ENCODE measurements at regions not wholly inside any gene's neighbourhood (a gene's known extent, or its start where the extent isn't known, plus 50 kb on each side); places are given as distances from the start of the nearest gene placed in this dataset.

DNA sequence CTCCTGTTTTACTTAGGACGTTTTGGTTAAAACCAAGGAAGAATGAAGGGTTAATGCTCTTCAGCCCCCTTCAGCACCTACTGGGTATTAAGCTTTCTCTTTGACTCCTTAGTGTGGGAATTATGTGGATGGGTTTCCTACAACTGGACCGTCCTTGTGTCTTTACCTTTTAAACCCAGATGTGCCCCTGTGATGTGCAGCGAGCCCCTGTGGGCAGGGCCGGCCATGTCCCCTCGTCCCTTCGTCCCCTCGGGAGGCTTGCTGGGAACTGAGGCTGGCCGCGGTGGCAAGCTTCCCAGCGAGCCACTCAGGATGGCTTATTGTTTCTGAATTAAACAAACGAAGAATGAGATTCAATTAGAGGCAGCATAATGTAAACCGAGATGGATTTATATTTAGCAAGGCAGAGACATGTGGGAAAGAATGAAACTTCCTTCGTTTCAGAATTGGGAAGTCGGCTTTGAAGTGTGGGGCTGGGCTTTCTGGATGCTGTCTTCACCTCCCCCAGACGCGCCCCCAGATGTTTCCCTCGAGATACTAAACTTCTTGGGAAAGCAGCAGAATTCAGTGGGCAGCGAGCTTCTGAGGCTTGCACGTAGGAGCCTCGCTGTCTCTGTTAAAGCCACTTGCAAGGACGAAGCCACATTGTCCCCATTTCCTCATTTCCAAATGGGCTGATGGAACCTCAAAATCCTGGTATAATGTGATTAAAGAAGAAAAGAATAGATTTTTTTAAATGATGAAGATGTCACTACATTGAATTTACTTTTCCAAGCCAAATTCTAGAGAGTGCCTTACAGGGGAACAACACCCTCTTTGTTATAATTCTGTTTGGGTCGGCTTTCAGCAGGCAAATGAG lies 146.0 kb downstream of the VAPA start:
- DNase-seq = no peak

- no peak for DNase-seq
Observed at GRCh38 chr18:10060469-10060782, 146.6 kb downstream of the VAPA start.

DNA sequence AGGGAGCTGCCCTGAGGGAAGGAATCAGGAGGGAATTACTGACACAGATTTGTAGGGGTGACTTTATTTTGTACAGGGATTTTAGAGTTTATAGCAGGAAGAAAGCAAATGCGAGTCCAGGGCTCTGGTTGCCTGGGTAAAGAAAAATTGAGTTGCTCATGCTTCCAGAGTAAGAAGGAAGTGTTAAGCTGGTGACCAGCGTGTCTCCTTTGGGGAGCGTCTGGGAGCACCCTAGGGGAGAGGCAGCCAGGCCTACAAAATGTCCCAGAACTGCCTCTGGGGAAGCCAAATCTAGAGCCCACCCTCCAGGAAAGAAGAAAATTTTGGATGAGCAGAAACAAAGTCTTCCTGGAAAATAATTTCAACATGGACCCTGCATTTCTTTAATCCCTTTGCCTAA lies 147.0 kb downstream of the VAPA start:
- no peak for DNase-seq

DNA sequence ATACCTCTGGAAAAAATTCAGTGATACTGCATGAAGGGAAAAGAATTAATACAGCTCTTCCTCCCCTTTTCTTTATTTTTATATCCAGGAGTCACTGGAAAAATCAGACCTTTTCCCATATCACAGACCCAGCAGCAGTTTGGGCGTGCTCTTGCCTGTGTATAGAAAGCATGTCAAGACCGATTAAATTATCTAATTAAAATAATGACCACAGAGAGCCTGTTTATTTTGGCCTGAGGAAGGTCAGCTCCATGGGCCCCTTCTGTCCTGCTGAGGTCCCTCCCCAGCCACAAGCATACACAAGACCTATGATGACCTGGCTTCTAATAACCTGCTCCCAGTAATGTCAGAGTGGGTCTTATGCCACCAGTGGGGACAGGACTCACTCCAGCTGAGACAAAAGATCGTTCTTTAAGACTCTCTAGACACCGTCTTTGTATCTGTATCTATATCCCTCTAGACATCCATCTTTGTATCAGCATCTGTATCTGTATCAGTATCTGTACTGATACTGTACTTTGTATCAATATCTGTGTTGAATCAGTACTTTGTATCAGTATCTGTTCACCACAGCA lies 147.8 kb downstream of the VAPA start:
- DNase-seq = no peak

DNA sequence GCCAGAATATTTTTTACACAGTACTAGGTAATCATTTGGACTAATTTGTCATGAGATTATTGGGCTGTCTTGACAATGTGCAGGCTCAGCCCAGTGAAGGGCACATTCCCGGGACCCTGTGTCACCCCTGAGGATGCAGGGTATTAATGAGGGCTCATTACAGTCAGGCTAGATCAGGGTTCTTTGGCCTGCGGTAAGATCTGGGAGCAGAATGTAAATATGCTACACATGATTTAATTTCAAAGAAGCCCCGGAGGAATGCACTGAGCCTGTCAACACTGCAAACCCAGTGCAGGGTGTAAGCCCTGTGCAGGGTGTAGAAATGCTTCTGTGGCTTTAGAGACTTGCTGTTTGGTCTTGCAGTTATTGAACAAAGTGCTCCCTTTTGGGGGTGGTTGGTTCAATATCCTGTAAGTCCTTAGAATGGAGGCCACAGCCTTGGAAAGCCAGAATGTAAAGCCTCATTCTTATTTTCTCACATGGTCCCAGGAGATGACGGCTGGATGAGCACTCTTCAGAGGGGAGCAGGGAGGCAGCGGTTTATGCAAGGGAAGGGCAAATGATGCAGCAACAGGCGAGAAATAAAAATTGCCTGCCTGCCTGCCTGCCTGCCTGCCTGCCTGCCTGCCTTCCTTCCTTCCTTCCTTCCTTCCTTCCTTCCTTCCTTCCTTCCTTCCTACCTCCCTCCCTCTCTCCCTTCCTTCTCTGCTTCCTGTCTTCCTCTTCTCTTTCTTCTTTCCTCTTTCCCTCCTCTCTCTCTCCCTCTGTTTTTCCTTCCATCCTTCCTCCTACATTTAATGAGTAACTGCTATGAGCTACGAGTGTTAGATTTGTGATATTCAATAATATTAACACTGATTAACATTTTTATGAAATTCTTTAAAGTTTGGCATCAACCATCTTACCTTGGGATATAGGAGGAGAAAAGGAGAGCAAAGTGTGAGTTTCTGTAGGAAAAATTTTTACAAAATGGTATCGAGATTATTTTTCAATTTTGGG lies 148.8 kb downstream of the VAPA start:
- DNase-seq = no peak

GRCh38 chr18:10063489-10063888 lies 149.7 kb downstream of the VAPA start:
- DNase-seq = no peak

DNA sequence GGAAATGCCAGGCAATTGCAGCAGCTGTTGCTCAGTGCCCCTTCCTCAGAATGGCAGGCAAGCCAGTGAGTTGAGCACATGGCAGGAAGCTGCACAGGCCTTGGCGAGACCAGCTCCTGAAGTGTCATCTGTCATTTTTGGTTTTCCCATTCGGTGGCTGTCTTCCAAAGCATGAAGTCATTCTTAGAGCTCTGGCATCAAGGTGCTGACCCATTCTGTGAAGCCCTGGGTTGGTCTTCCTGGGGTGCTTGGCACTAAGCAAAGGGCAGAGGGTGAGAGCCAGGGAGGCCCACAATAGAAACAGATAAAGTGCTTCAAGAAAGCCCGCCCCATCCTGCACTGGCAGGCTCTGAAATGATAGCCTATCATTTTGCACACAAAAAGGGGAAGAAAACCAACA lies 150.5 kb downstream of the VAPA start:
- DNase-seq = no peak

DNA sequence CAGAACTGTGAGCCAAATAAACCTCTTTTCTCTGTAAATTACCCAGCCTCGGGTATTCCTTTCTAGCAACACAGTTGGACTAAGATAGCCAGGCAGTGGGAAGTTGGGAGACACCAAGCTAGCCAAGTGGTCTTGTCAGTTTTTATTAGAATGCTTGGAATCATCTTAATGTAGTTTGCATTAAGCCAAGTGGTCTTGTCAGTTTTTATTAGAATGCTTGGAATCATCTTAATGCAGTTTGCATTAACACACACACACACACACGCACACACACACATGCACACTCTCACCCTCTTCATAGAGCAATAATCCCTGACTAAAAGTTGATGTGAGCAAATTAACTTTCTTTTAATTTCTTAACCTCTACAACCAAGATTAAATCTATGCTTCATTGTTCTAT lies 151.5 kb downstream of the VAPA start:
- no peak for DNase-seq

DNA sequence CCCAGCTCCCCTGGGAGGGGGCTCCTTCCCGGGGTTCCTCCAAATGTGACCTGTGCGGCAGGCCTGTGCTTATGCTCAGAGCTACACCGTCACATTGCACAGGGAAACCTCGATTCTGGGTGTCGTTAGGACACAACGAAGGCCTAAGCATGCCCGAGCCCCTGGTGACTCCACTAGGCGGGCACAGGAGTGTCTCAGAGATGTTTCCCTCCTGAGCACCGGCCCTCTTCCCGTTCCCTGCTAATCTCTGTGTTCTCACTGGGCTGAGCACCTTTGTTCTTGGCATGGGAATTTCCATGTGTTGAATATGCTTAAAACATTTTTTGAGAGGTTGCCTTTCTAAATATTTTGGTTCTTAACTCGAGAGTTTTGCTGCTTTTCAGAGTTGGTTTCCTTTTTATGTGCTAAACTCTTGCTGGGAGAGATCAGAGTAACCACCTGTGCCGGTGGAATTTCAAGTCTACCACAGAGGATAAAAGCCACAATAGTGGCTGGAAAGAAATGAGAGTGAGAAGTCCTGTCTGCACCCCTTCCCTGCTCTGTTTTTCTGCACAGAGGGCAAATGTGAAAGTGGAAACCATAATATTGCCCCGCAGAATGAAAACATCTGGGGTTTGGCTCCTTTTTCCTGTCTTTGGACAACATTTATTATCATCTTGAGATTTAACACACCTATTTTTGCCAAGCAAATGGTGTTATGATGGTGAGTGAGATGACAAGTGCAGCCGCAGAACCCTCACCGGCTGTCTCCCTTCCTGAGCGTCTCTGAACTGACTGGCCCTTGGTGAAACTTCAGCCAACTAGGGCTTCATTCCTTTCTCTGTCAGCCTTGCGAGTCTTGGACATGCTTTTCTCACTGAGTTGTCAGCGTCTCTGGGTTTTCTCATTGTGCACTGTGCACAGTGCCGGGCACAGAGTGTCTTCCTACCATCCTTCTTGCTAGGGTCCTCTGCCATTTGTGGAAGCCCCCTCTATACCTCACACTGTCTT lies 154.1 kb downstream of the VAPA start:
- DNase-seq = no peak

GRCh38 chr18:10068766-10069567 lies 155.2 kb downstream of the VAPA start:
- no peak for DNase-seq

- DNase-seq = no peak
Observed at GRCh38 chr18:10070561-10071000, 156.8 kb downstream of the VAPA start.

- DNase-seq = no peak
Observed at GRCh38 chr18:10072671-10073175, 158.9 kb downstream of the VAPA start.

- DNase-seq = no peak
Observed at GRCh38 chr18:10074110-10074509, 160.3 kb downstream of the VAPA start.

DNA sequence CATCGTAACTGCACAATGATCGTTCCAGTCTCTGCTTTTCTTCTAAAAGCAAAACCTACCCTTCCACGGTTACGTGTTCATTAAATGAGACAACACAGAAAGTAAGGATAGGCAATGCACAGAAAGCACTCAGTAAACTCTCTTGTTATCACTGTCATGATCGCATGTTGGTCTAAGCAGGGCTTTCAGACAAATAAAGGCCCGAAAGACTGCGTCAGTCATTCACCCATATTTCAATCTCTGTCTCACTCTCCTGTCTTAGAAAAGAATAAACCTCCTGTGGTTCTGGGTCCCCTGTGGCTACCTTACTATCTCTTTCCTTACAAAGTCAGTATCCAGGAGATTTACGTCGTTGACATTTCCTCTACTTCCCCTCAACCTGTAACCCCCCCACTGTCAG lies 160.9 kb downstream of the VAPA start:
- DNase-seq = no peak

DNA sequence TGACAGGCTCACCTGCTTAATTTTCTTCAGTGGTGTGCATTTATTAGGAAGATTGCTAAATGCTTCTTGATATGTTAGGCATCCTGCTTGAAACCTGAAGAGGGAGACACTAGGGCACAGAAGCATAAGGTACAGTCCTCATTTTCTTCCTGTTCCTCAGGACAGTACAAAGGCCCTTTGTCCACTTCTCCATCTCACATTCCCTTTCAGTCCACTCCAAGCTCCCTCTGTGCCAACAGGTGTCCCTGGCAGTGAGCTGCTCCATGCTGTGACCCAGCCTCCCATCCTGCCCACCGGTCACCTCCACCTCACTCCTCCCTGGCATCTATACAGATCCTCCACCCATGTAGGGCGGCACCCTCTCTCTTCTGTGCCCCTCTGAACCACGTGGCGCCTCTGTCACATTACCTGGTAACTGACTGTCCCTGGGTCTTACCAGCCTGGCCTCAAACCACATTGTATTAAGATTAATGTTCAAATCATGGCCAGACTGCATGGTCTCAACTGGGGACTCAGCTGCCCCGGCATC lies 162.8 kb downstream of the VAPA start:
- no peak for DNase-seq

GRCh38 chr18:10077986-10078385 lies 164.2 kb downstream of the VAPA start:
- no peak for DNase-seq

DNA sequence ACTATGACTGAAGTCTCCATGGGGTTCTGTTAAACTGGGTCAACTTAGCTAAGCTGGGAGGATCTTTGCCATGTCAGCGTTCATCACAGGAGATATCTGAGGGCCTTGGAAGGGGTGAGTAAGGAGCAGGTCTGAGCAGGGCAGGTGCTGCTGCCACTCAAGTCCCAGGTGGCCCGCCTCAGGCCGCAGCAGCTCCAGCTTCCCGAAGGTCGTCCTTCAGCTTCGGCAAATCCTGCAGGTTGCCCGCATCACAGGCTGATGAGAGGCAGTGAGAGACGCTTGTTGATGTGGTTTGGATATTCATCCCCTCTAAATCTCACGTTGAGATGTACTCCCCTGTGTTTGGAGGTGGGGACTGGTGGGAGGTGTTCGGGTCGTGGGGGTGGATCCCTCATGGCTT lies 166.6 kb downstream of the VAPA start:
- DNase-seq = no peak

DNA sequence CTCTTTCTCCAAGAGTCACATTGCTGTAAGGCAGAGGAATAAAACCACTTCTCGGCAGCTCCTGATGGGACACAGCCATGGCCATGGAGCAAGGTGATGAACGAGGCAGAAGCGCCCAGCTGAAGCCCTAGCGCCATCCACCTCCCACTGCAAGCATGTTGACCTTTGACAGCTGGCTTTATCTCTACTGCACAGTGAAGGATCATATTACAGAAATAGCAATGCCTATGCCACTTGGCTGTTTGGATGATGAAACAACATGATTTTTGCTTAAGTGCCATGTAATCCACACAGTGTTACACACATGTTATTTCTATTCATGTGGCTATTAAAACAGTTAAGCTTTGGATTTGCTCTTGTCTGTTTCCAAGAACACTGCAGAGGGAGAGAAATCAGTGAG lies 167.7 kb downstream of the VAPA start:
- DNase-seq = no peak

- no peak for DNase-seq
Observed at GRCh38 chr18:10085416-10085815, 171.6 kb downstream of the VAPA start.

- no peak for DNase-seq
Observed at GRCh38 chr18:10085876-10086275, 172.1 kb downstream of the VAPA start.

All from NCI-H1436 (cell line).